HFF-Myc (cell line): ENCODE measurements at regions not wholly inside any gene's neighbourhood (a gene's known extent, or its start where the extent isn't known, plus 50 kb on each side); places are given as distances from the start of the nearest gene placed in this dataset.

ENCODE experiments used
- DNase-seq: peaks from one replicate; pipeline ENCODE4 v3.0.0-alpha.2; 2011; ENCODE audit warnings: low read depth; ENCODE audit errors: extremely low read depth
- H3K4me3 ChIP-seq: replicated peaks from 2 replicates; pipeline ENCODE4 v1.5.1; 2011; ENCODE audit warnings: low read depth, mild to moderate bottlenecking, control low read depth, low read length
- CTCF ChIP-seq: IDR thresholded peaks from 2 replicates; pipeline ENCODE4 v1.5.1; 2012; ENCODE audit warnings: mild to moderate bottlenecking, low read depth, low read length, control low read depth; ENCODE audit errors: missing control alignments

- no peak for TF ChIP-seq CTCF
- H3K4me3 ChIP-seq, result no peak overlapping the region
- DNase-seq, result no peak
Observed at GRCh38 chr19:30824809-30825208, 452.6 kb downstream of the ZNF536 start.

- TF ChIP-seq CTCF, result no peak
- DNase-seq, result no peak
Observed at GRCh38 chr19:30817965-30818567, 445.9 kb downstream of the ZNF536 start.

GRCh38 chr19:30817197-30817596 is 445.0 kb downstream of the ZNF536 start:
- no peak for TF ChIP-seq CTCF
- no peak for DNase-seq
- no peak overlapping the region for H3K4me3 ChIP-seq

More at GRCh38 chr19:30817965-30818567, 445.9 kb downstream of the ZNF536 start:
- H3K4me3 ChIP-seq, result no peak overlapping the region

DNA sequence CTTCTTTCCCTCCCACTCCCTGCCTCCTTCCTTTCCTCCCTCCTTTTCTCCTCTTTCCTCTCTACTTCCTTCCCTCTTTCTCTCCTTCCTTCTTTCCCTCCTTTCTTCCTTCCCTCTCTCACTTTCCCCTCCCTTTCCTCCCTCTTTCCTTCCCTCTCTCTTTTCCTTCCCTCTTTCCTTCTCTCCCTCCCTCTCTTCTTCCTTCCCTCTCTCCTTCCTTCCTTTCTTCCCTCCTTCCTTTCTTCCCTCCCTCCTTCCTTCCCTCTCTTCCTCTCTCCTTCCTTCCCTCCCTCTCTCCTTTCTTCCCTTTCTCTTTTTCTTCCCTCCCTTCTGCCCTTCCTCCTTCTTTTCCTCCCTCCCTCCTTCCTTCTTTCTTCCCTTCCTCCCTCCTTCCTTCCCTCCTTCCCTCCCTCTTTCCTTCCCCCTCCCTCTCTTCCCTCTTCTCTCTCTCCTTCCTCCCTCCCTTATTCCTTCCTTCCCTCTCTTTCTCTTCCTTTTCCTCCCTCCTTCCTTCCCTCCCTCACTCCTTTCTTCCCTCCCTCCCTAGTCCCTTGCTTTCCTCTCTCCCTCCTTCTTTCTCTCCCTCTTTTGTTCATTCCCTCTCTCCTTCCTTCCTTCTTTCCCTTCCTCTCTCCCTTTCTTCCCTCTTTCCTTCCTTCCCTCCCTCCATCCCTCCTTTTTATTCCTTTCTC is 443.9 kb downstream of the ZNF536 start:
- TF ChIP-seq CTCF, result no peak
- no peak for DNase-seq
- H3K4me3 ChIP-seq, result no peak overlapping the region

DNA sequence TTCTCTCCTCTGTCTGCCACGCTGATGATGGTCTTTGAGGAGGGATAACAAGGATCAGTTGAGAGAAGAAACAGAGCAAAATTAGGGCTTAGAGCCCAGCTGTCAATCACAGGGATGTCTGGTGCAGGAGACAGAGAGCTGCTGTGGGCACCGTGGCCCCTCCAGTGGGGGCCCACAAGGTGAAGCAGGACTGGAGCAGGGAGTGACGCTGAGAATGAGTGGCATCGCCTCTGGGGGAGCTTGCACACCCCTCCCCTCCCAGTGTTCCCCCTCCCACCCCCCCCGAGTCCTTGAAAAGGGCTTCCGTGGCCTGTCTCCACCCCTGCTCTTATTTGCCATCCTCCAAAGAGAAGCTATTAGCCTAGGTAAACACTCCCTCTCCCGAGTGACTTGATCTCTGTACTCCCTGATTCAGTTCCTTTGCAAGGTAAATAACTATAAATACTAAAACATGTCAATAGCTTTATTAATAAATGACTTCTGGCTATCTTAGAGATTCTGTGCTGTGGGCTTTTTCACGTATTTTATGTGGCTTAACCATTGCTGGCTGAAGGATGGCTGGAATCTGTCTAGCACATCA is 440.0 kb downstream of the ZNF536 start:
- no peak for DNase-seq
- H3K4me3 ChIP-seq, result no peak overlapping the region
- no peak for TF ChIP-seq CTCF

GRCh38 chr19:30811397-30812098 is 439.4 kb downstream of the ZNF536 start:
- DNase-seq, result no peak
- TF ChIP-seq CTCF, result no peak
- H3K4me3 ChIP-seq, result no peak overlapping the region
